WTC11 (cell line): ENCODE measurements at regions not wholly inside any gene's neighbourhood (a gene's known extent, or its start where the extent isn't known, plus 50 kb on each side); places are given as distances from the start of the nearest gene placed in this dataset.

Experiments used
- ATAC-seq: fragments of 200-7000 bp; cut with Tn5 transposase; 2 replicates; pipeline ENCODE4 v1.10.0; 2021; ENCODE audit warnings: mild to moderate bottlenecking, moderate library complexity
- CTCF ChIA-PET: fragments of 300-600 bp; sonication (Branson Sonifier 250); formaldehyde crosslinking; loops from one replicate; lab custom pipeline; 2021; ENCODE audit warnings: antibody characterized with exemption; lab: Charles Lee
- POLR2A ChIA-PET: fragments of 350-600 bp; sonication (Branson Sonifier 250); formaldehyde crosslinking; loops from one replicate; lab custom pipeline; 2021; ENCODE audit warnings: antibody characterized with exemption; lab: Charles Lee
- DNase-seq: peaks from one replicate; pipeline ENCODE4 v3.0.0; 2021; ENCODE audit warnings: low spot score
- H3K27ac Mint-ChIP-seq: 2 replicates; pipeline ENCODE4 v1.8.0; 2021; ENCODE audit warnings: mixed read lengths
- H3K27me3 Mint-ChIP-seq: 2 replicates; pipeline ENCODE4 v1.8.0; 2021; ENCODE audit warnings: low read depth, mild to moderate bottlenecking, moderate library complexity, mixed read lengths
- H3K36me3 Mint-ChIP-seq: 2 replicates; pipeline ENCODE4 v1.8.0; 2021; ENCODE audit warnings: mixed read lengths
- H3K4me1 Mint-ChIP-seq: 2 replicates; pipeline ENCODE4 v1.8.0; 2022; ENCODE audit warnings: mixed read lengths
- H3K4me3 Mint-ChIP-seq: 2 replicates; pipeline ENCODE4 v1.8.0; 2021; ENCODE audit warnings: mild to moderate bottlenecking, moderate library complexity, mixed read lengths
- H3K9me3 Mint-ChIP-seq: 2 replicates; pipeline ENCODE4 v1.8.0; 2021; ENCODE audit warnings: mixed read lengths
- CREB1 ChIP-seq: sonication (generic); formaldehyde crosslinking; IDR thresholded peaks from 2 replicates; pipeline ENCODE4 v1.8.0; 2023; ENCODE audit warnings: mild to moderate bottlenecking, missing genetic modification reagents
- ELF4 ChIP-seq: sonication (generic); formaldehyde crosslinking; IDR thresholded peaks from 2 replicates; pipeline ENCODE4 v1.8.1; 2022; ENCODE audit warnings: low read depth, mild to moderate bottlenecking, moderate library complexity, missing genetic modification reagents
- FOXJ3 ChIP-seq: sonication (generic); formaldehyde crosslinking; IDR thresholded peaks from 2 replicates; pipeline ENCODE4 v1.9.0; 2021; ENCODE audit warnings: missing genetic modification reagents, mild to moderate bottlenecking, borderline replicate concordance
- FOXK1 ChIP-seq: sonication (generic); formaldehyde crosslinking; IDR thresholded peaks from 2 replicates; pipeline ENCODE4 v1.8.0; 2022; ENCODE audit warnings: mild to moderate bottlenecking, moderate library complexity, missing genetic modification reagents
- GRHL2 ChIP-seq: fragments of 250-450 bp; sonication (Bioruptor Pico); IDR thresholded peaks from 2 replicates; pipeline ENCODE4 v1.8.0; 2022; ENCODE audit warnings: mild to moderate bottlenecking, moderate library complexity; ENCODE audit not compliant: insufficient replicate concordance, severe bottlenecking
- JUN ChIP-seq: sonication (generic); formaldehyde crosslinking; IDR thresholded peaks from 2 replicates; pipeline ENCODE4 v1.8.0; 2023; ENCODE audit warnings: mild to moderate bottlenecking, missing genetic modification reagents
- KAT7 ChIP-seq: sonication (generic); formaldehyde crosslinking; IDR thresholded peaks from 2 replicates; pipeline ENCODE4 v1.8.1; 2023; ENCODE audit warnings: missing genetic modification reagents, mild to moderate bottlenecking, borderline replicate concordance
- MAX ChIP-seq: sonication (generic); formaldehyde crosslinking; IDR thresholded peaks from 2 replicates; pipeline ENCODE4 v1.8.0; 2022; ENCODE audit warnings: mild to moderate bottlenecking, missing genetic modification reagents
- MLX ChIP-seq: sonication (generic); formaldehyde crosslinking; IDR thresholded peaks from 2 replicates; pipeline ENCODE4 v1.8.1; 2023; ENCODE audit warnings: mild to moderate bottlenecking, missing genetic modification reagents, moderate library complexity
- MYBL2 ChIP-seq: sonication (generic); formaldehyde crosslinking; IDR thresholded peaks from 2 replicates; pipeline ENCODE4 v1.8.1; 2023; ENCODE audit warnings: mild to moderate bottlenecking, moderate library complexity, missing genetic modification reagents
- NFATC4 ChIP-seq: fragments of 250-450 bp; sonication (Bioruptor Pico); IDR thresholded peaks from 2 replicates; pipeline ENCODE4 v1.9.0; 2021; ENCODE audit warnings: mild to moderate bottlenecking
- NR1H2 ChIP-seq: sonication (generic); formaldehyde crosslinking; IDR thresholded peaks from 2 replicates; pipeline ENCODE4 v1.9.0; 2021; ENCODE audit warnings: mild to moderate bottlenecking, moderate library complexity, missing genetic modification reagents
- RELA ChIP-seq: sonication (generic); formaldehyde crosslinking; IDR thresholded peaks from 2 replicates; pipeline ENCODE4 v1.8.1; 2022; ENCODE audit warnings: missing genetic modification reagents, mild to moderate bottlenecking, borderline replicate concordance
- TEAD4 ChIP-seq: sonication (generic); formaldehyde crosslinking; IDR thresholded peaks from 2 replicates; pipeline ENCODE4 v1.8.0; 2022; ENCODE audit warnings: mild to moderate bottlenecking, missing genetic modification reagents
- ZBTB21 ChIP-seq: sonication (generic); formaldehyde crosslinking; IDR thresholded peaks from 2 replicates; pipeline ENCODE4 v1.8.1; 2023; ENCODE audit warnings: mild to moderate bottlenecking, missing genetic modification reagents, borderline replicate concordance
- ZNF121 ChIP-seq: sonication (generic); formaldehyde crosslinking; IDR thresholded peaks from 2 replicates; pipeline ENCODE4 v1.8.0; 2023; ENCODE audit warnings: missing genetic modification reagents
- ZNF317 ChIP-seq: sonication (generic); formaldehyde crosslinking; IDR thresholded peaks from 2 replicates; pipeline ENCODE4 v1.8.1; 2023; ENCODE audit warnings: low read depth, mild to moderate bottlenecking, moderate library complexity, missing genetic modification reagents, borderline replicate concordance
- ZNF423 ChIP-seq: fragments of 250-450 bp; sonication (Bioruptor Pico); IDR thresholded peaks from 2 replicates; pipeline ENCODE4 v2.1.2; 2022; ENCODE audit warnings: mild to moderate bottlenecking, moderate library complexity
- ZNF425 ChIP-seq: fragments of 250-450 bp; sonication (Bioruptor Pico); conservative IDR thresholded peaks from 2 replicates; pipeline ENCODE4 v1.9.0; 2021; ENCODE audit warnings: mild to moderate bottlenecking
- ZNF532 ChIP-seq: fragments of 250-450 bp; sonication (Bioruptor Pico); IDR thresholded peaks from 2 replicates; pipeline ENCODE4 v1.9.0; 2021; ENCODE audit warnings: mild to moderate bottlenecking, borderline replicate concordance
- TF ChIP-seq, protein P1 (sequence below): sonication (generic); formaldehyde crosslinking; IDR thresholded peaks from 2 replicates; pipeline ENCODE4 v1.8.0; 2022; ENCODE audit warnings: mild to moderate bottlenecking, missing genetic modification reagents

DNA sequence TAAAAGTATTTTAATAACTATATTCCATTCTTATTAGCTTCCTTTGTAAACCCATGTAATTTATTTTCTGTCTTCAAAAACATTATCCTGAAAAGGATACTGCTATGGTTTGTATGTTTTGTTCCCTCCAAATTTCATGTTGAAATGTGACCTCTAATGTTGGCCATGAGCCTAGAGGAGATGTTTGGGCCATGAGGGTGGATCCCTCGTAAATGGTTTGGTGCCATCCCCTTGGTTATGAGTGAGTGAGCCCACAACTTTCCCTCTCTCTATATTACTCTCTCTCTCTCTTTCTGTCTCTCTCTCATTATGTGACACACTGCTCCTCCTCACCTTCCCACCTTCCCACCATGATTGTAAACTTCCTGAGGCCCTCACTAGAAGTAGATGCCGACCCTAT is 357.7 kb downstream of the MFSD1 start (continued):
- TF ChIP-seq ZNF532 (no peak), FOXJ3 (CRISPR knock-in tag) (no peak), ZNF121 (CRISPR knock-in tag) (no peak), JUN (CRISPR knock-in tag) (no peak), ZNF425 (no peak), NFATC4 (CRISPR knock-in tag) (no peak), MLX (CRISPR knock-in tag) (no peak)
- TF ChIP-seq, protein P1, sequence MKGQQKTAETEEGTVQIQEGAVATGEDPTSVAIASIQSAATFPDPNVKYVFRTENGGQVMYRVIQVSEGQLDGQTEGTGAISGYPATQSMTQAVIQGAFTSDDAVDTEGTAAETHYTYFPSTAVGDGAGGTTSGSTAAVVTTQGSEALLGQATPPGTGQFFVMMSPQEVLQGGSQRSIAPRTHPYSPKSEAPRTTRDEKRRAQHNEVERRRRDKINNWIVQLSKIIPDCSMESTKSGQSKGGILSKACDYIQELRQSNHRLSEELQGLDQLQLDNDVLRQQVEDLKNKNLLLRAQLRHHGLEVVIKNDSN (CRISPR knock-in tag), result no peak
- TF ChIP-seq, all 79 proteins: peak for 0

- Mint-ChIP-seq H3K4me3 (no peak overlapping the region), H3K9me3 (no peaks in the 10 kb centered on the region; the same call in 1 of the 2 replicates), H3K4me1 (no peaks in the 10 kb centered on the region), H3K36me3 (no peaks in the 10 kb centered on the region), H3K27ac (no peak overlapping the region)
- ChIA-PET CTCF (no interaction called here), POLR2A (no interaction called here)
- no peak for DNase-seq
- TF ChIP-seq CREB1 (no peak), FOXK1 (CRISPR knock-in tag) (no peak), NFATC4 (CRISPR knock-in tag) (no peak)
- TF ChIP-seq, all 79 proteins: peak for 0
- no peaks in the 10 kb centered on the region for H3K27me3 Mint-ChIP-seq
- ATAC-seq, result no peak
Measured at GRCh38 chr3:159163656-159164055, 361.8 kb downstream of the MFSD1 start.

- no peak for TF ChIP-seq GRHL2 (CRISPR knock-in tag)
- no peak for TF ChIP-seq NR1H2 (CRISPR knock-in tag)
- TF ChIP-seq CREB1, result no peak
- TF ChIP-seq ZBTB21, result no peak
- no peak for TF ChIP-seq RELA (CRISPR knock-in tag)
- TF ChIP-seq ELF4, result no peak
- no peak for TF ChIP-seq ZNF423 (CRISPR knock-in tag)
- TF ChIP-seq MAX (CRISPR knock-in tag), result no peak
- no peak for TF ChIP-seq KAT7 (CRISPR knock-in tag)
- TF ChIP-seq TEAD4, result no peak
- TF ChIP-seq ZNF317 (CRISPR knock-in tag), result no peak
- no peak for TF ChIP-seq MYBL2 (CRISPR knock-in tag)
- H3K9me3 Mint-ChIP-seq, result no peaks in the 10 kb centered on the region; the same call in 1 of the 2 replicates
- no peaks in the 10 kb centered on the region for H3K27me3 Mint-ChIP-seq
- H3K27ac Mint-ChIP-seq, result no peak overlapping the region
- DNase-seq, result no peak
- CTCF ChIA-PET, result no interaction called here
- no peak overlapping the region for H3K4me3 Mint-ChIP-seq
- POLR2A ChIA-PET, result no interaction called here
- H3K4me1 Mint-ChIP-seq, result no peaks in the 10 kb centered on the region
- no peak for ATAC-seq
- H3K36me3 Mint-ChIP-seq, result no peaks in the 10 kb centered on the region
Measured at GRCh38 chr3:159165961-159166360, 364.1 kb downstream of the MFSD1 start.
